ENCODE measurements at regions not wholly inside any gene's neighbourhood (a gene's known extent, or its start where the extent isn't known, plus 50 kb on each side); places are given as distances from the start of the nearest gene placed in this dataset.

DNA sequence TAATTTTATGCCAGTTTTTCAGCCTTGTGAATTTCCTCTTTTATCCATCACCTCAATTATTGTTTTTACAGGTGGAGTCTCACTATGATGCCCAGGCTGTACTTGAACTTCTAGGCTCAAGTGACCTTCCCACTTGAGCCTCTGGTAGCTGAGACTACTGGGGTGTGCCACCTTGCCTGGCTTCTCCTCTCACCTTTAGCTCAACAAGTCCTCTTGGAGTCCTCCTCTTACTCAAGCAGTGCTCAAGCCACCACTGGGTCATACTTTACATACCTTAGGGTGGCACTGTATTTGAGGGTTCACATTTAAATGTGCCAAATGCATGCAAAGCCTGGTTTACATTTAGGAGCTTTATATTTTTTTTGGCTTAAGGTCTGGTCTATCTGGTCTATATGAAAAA is 350.1 kb upstream of the MCTP2 start:
- no peaks in the 10 kb centered on the region for H3K27me3 Mint-ChIP-seq (ENCODE audit: unreplicated experiment)
- peaks cover 9% of the 10 kb centered on the region for H3K9me3 Mint-ChIP-seq (ENCODE audit: low read depth, unreplicated experiment)
- no peak overlapping the region for H3K4me3 Mint-ChIP-seq (ENCODE audit: low read depth, unreplicated experiment)
- H3K4me1 Mint-ChIP-seq (ENCODE audit: low read depth, unreplicated experiment): no peaks in the 10 kb centered on the region
- TF ChIP-seq, protein P1, sequence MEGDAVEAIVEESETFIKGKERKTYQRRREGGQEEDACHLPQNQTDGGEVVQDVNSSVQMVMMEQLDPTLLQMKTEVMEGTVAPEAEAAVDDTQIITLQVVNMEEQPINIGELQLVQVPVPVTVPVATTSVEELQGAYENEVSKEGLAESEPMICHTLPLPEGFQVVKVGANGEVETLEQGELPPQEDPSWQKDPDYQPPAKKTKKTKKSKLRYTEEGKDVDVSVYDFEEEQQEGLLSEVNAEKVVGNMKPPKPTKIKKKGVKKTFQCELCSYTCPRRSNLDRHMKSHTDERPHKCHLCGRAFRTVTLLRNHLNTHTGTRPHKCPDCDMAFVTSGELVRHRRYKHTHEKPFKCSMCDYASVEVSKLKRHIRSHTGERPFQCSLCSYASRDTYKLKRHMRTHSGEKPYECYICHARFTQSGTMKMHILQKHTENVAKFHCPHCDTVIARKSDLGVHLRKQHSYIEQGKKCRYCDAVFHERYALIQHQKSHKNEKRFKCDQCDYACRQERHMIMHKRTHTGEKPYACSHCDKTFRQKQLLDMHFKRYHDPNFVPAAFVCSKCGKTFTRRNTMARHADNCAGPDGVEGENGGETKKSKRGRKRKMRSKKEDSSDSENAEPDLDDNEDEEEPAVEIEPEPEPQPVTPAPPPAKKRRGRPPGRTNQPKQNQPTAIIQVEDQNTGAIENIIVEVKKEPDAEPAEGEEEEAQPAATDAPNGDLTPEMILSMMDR (IDR thresholded peaks at IDR 0.05; ENCODE audit: unreplicated experiment): no peak
- DNase-seq: no peak
- CTCF ChIA-PET: no interaction called here
- intact Hi-C loops (cut with micrococcal nuclease; ENCODE audit: unreplicated experiment): no loop called here
- H3K27ac Mint-ChIP-seq (ENCODE audit: unreplicated experiment): no peak overlapping the region
- H3K36me3 Mint-ChIP-seq (ENCODE audit: insufficient read depth, unreplicated experiment): no peaks in the 10 kb centered on the region
- BruUV-seq (replicated peaks): no TSS peak

DNA sequence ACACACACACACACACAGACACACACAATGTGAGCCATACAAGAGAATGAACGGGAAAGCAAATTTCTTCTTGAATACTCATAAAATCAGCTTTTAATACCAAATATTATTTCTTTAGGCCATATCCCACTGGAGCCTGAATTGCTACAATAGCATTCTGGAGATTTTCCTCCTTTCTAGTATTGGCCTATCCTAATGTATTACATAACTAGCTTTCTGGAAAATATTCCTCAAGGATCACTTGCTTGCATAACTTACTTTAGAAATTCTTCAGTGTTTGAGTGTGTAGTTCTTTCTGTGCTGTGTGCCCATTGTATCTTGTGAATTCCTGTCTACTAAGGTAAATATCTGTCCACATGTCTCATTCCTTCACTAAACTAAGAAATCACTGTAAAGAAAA is 351.0 kb upstream of the MCTP2 start:
- DNase-seq: no peak
- intact Hi-C loops (cut with micrococcal nuclease; ENCODE audit: unreplicated experiment): no loop called here
- Mint-ChIP-seq H3K36me3 (ENCODE audit: insufficient read depth, unreplicated experiment) (no peaks in the 10 kb centered on the region), H3K9me3 (ENCODE audit: low read depth, unreplicated experiment) (peaks cover 9% of the 10 kb centered on the region), H3K4me1 (ENCODE audit: low read depth, unreplicated experiment) (no peaks in the 10 kb centered on the region), H3K27me3 (ENCODE audit: unreplicated experiment) (no peaks in the 10 kb centered on the region), H3K27ac (ENCODE audit: unreplicated experiment) (no peak overlapping the region), H3K4me3 (ENCODE audit: low read depth, unreplicated experiment) (no peak overlapping the region)
- BruUV-seq (replicated peaks): no TSS peak
- TF ChIP-seq, protein P1 (IDR thresholded peaks at IDR 0.05; ENCODE audit: unreplicated experiment): no peak
- CTCF ChIA-PET: no interaction called here

DNA sequence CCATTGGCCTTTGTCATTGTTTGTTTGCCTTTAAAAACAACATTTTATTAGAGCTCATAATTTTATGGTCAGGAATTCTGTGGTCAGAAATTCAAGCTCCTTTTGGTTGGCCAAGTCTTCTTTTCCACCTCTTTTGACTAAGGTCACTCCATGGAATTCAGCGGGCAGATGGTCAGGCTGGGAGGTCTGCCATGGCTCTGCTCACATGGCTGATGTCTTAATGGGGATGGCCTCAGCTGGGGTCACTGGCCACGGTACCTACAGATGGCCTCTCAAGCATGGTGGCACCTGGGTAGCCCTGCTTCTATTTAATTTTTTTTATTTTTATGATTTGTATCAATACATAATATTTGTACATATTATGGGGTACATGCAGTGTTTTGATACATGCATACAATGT is 360.8 kb upstream of the MCTP2 start:
- no TSS peak for BruUV-seq (replicated peaks)
- Mint-ChIP-seq H3K27ac (ENCODE audit: unreplicated experiment) (no peak overlapping the region), H3K4me1 (ENCODE audit: low read depth, unreplicated experiment) (no peaks in the 10 kb centered on the region), H3K36me3 (ENCODE audit: insufficient read depth, unreplicated experiment) (no peaks in the 10 kb centered on the region), H3K27me3 (ENCODE audit: unreplicated experiment) (no peaks in the 10 kb centered on the region), H3K9me3 (ENCODE audit: low read depth, unreplicated experiment) (no peaks in the 10 kb centered on the region), H3K4me3 (ENCODE audit: low read depth, unreplicated experiment) (no peak overlapping the region)
- TF ChIP-seq, protein P1 (IDR thresholded peaks at IDR 0.05; ENCODE audit: unreplicated experiment): no peak
- intact Hi-C loops (cut with micrococcal nuclease; ENCODE audit: unreplicated experiment): no loop called here
- no peak for DNase-seq
- CTCF ChIA-PET: no interaction called here

DNA sequence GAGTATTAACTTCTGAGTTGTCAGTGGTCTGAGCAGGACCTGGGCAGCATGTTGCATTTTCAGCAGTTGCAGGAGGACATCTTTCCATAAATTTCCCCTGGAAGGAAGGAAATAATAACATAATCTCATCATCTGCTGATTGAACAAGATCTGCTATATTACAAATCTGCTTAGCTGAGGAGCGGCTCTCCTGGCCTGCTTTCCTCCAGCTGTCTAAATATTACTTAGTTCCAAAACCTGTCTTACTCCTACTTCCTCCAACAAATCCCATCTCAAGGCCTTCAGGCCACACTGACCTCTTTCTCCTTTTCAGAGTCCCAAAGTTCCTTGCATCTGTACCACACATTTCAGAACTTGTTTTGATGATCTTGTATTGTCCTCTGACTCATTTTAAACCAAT is 364.4 kb upstream of the MCTP2 start:
- Mint-ChIP-seq H3K27ac (ENCODE audit: unreplicated experiment) (no peak overlapping the region), H3K9me3 (ENCODE audit: low read depth, unreplicated experiment) (peaks cover 2% of the 10 kb centered on the region), H3K36me3 (ENCODE audit: insufficient read depth, unreplicated experiment) (no peaks in the 10 kb centered on the region), H3K4me3 (ENCODE audit: low read depth, unreplicated experiment) (no peak overlapping the region), H3K27me3 (ENCODE audit: unreplicated experiment) (no peaks in the 10 kb centered on the region), H3K4me1 (ENCODE audit: low read depth, unreplicated experiment) (no peaks in the 10 kb centered on the region)
- DNase-seq: no peak
- CTCF ChIA-PET: no interaction called here
- intact Hi-C loops (cut with micrococcal nuclease; ENCODE audit: unreplicated experiment): no loop called here
- TF ChIP-seq, protein P1 (IDR thresholded peaks at IDR 0.05; ENCODE audit: unreplicated experiment): no peak
- no TSS peak for BruUV-seq (replicated peaks)

DNA sequence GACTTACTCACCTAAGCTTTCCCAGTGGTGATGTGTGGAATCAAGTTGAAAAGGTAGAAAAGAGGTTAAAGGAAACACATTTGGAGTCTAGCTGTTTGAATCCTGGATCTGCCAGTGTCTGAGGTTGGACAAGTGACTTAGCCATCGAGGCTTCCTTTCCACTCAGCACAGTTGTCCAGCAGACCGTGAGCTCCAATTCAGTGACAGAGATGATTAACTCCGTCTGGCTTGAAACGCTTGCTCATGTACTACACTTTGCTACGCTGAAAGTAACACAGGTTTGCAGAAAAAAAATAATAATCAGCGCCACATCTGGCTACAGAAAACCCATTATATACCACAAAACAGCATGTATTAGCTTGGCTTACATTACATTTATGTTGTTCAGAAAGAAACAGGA is 364.9 kb upstream of the MCTP2 start:
- no TSS peak for BruUV-seq (replicated peaks)
- CTCF ChIA-PET: no interaction called here
- TF ChIP-seq, protein P1 (IDR thresholded peaks at IDR 0.05; ENCODE audit: unreplicated experiment): no peak
- intact Hi-C loops (cut with micrococcal nuclease; ENCODE audit: unreplicated experiment): no loop called here
- H3K4me1 Mint-ChIP-seq (ENCODE audit: low read depth, unreplicated experiment): no peaks in the 10 kb centered on the region
- no peaks in the 10 kb centered on the region for H3K27me3 Mint-ChIP-seq (ENCODE audit: unreplicated experiment)
- no peaks in the 10 kb centered on the region for H3K36me3 Mint-ChIP-seq (ENCODE audit: insufficient read depth, unreplicated experiment)
- DNase-seq: no peak
- no peak overlapping the region for H3K27ac Mint-ChIP-seq (ENCODE audit: unreplicated experiment)
- peaks cover 2% of the 10 kb centered on the region for H3K9me3 Mint-ChIP-seq (ENCODE audit: low read depth, unreplicated experiment)
- no peak overlapping the region for H3K4me3 Mint-ChIP-seq (ENCODE audit: low read depth, unreplicated experiment)
